ENCODE measurements at regions not wholly inside any gene's neighbourhood (a gene's known extent, or its start where the extent isn't known, plus 50 kb on each side); places are given as distances from the start of the nearest gene placed in this dataset.

DNA sequence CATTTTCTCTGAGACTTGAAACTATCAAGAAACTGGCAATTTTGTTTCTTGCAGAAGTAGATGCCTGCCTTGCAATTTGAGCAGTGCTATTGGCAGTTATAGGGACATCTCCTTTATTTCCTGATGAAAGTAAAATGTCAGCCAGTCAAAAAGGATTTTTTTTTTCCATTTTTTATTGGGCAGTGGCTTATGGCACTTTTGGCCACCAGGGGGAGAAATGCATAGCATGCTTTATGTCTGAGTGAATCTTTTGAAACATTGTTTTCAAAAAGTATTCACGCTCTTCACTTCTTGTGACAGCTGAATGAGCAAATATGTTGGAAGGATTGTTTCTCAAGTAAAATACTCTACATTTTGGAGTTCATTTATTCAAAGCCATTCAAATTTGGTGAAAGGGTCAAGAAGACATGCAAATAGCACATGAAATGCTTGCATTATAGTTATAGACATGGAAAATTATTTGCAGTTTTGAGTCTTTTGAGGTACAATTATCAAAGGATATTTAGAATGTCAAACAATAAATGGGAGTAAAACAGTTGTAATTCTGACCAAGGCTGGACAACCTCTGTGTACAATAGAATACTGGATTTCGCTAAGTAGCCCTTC lies 491.0 kb downstream of the CDH2 start:
- H3K27me3 Mint-ChIP-seq (ENCODE audit: insufficient read depth, low read depth), result no peaks in the 10 kb centered on the region
- Histone ChIP-seq H3K36me3 (peaks cover 19% of the 10 kb centered on the region), H3K27me3 (no peaks in the 10 kb centered on the region), H3K9ac (no peak overlapping the region), H3K4me3 (no peak overlapping the region), H3K79me2 (ENCODE audit: low read depth) (no peaks in the 10 kb centered on the region), H3K9me3 (ENCODE audit: low read depth) (peaks cover 30% of the 10 kb centered on the region), H3K4me2 (no peak overlapping the region), H3K27ac (no peak overlapping the region), H4K20me1 (ENCODE audit: low read depth) (no peaks in the 10 kb centered on the region), H3F3A (ENCODE audit: low read depth) (peaks cover 6% of the 10 kb centered on the region), H2AFZ (replicated peaks) (no peak overlapping the region), H3K4me1 (peaks cover 12% of the 10 kb centered on the region)
- H3K4me1 Mint-ChIP-seq, result peaks cover 9% of the 10 kb centered on the region
- no peak overlapping the region for H3K4me3 Mint-ChIP-seq
- H3K27ac Mint-ChIP-seq, result no peak overlapping the region
- H3K9me3 Mint-ChIP-seq, result peaks cover 24% of the 10 kb centered on the region
- TF ChIP-seq EZH2phosphoT487 (IDR thresholded peaks at IDR 0.05) (no peak), EZH2 (IDR thresholded peaks at IDR 0.05) (no peak)
- TF ChIP-seq, protein P1, sequence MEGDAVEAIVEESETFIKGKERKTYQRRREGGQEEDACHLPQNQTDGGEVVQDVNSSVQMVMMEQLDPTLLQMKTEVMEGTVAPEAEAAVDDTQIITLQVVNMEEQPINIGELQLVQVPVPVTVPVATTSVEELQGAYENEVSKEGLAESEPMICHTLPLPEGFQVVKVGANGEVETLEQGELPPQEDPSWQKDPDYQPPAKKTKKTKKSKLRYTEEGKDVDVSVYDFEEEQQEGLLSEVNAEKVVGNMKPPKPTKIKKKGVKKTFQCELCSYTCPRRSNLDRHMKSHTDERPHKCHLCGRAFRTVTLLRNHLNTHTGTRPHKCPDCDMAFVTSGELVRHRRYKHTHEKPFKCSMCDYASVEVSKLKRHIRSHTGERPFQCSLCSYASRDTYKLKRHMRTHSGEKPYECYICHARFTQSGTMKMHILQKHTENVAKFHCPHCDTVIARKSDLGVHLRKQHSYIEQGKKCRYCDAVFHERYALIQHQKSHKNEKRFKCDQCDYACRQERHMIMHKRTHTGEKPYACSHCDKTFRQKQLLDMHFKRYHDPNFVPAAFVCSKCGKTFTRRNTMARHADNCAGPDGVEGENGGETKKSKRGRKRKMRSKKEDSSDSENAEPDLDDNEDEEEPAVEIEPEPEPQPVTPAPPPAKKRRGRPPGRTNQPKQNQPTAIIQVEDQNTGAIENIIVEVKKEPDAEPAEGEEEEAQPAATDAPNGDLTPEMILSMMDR (IDR thresholded peaks at IDR 0.05), result peak; percentile 72
- peaks cover 8% of the 10 kb centered on the region for H3K36me3 Mint-ChIP-seq
- peak; percentile 47 for DNase-seq (ENCODE audit: low spot score)

DNA sequence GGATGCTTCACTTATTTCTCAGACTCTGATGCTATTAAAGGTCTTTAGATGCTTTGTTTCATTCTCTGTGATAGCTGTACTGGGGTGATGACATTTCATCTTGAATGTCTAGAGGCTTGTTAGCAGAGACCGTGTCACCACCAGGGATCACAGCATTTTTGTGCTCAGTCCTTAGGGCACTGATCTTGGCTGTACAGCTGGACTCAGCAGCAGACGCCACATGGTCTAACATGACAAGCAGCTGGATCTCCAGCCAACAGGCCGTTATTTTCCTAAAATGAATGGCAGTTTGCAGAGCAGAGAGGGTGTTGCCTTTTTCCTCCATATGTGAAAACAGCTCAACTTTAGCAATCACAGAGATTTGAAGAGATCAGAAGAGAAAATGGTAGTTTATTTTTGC lies 491.8 kb downstream of the CDH2 start:
- Histone ChIP-seq H3K4me3 (no peak overlapping the region), H3F3A (ENCODE audit: low read depth) (peaks cover 6% of the 10 kb centered on the region), H3K27me3 (no peaks in the 10 kb centered on the region), H2AFZ (replicated peaks) (peak overlapping the region; percentile 46), H3K79me2 (ENCODE audit: low read depth) (no peaks in the 10 kb centered on the region), H3K9ac (no peak overlapping the region), H3K4me1 (peaks cover 17% of the 10 kb centered on the region), H4K20me1 (ENCODE audit: low read depth) (no peaks in the 10 kb centered on the region), H3K4me2 (no peak overlapping the region), H3K9me3 (ENCODE audit: low read depth) (peaks cover 30% of the 10 kb centered on the region), H3K36me3 (peaks cover 19% of the 10 kb centered on the region), H3K27ac (no peak overlapping the region)
- no peak overlapping the region for H3K4me3 Mint-ChIP-seq
- no peak for DNase-seq (ENCODE audit: low spot score)
- peaks cover 8% of the 10 kb centered on the region for H3K36me3 Mint-ChIP-seq
- H3K9me3 Mint-ChIP-seq, result peaks cover 22% of the 10 kb centered on the region
- peaks cover 9% of the 10 kb centered on the region for H3K4me1 Mint-ChIP-seq
- TF ChIP-seq, protein P1 (IDR thresholded peaks at IDR 0.05), result no peak
- TF ChIP-seq EZH2 (IDR thresholded peaks at IDR 0.05), result no peak
- TF ChIP-seq EZH2phosphoT487 (IDR thresholded peaks at IDR 0.05), result no peak
- no peaks in the 10 kb centered on the region for H3K27me3 Mint-ChIP-seq (ENCODE audit: insufficient read depth, low read depth)
- peak overlapping the region; percentile 55 for H3K27ac Mint-ChIP-seq

DNA sequence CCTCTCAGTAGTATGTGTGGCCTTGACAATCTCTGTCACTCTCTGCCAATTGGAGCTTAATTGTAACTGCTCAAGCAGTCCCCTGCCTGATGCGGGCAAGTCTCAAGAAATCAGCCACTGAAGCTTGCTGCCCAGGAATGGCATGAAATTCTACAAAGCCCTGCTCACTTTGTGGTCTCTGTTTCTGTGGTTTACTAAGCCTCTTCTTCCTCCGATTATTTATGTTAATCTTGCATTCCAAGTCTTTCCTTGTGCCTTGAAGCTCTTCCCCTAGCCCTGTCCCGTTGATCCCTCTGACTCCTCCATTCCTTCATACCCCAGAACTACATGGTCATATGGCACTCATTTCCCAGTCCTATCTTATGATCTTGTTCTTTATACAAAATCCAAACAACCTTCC lies 489.3 kb upstream of the CHST9 start:
- TF ChIP-seq EZH2phosphoT487 (IDR thresholded peaks at IDR 0.05) (no peak), EZH2 (IDR thresholded peaks at IDR 0.05) (no peak)
- TF ChIP-seq, protein P1 (IDR thresholded peaks at IDR 0.05), result no peak
- H3K4me3 Mint-ChIP-seq, result no peak overlapping the region
- H3K36me3 ChIP-seq, result no peaks in the 10 kb centered on the region
- no peaks in the 10 kb centered on the region for H3K79me2 ChIP-seq (ENCODE audit: low read depth)
- no peaks in the 10 kb centered on the region for H3K9me3 ChIP-seq (ENCODE audit: low read depth)
- peaks cover 20% of the 10 kb centered on the region for H3K9me3 Mint-ChIP-seq
- no peak overlapping the region for H3K9ac ChIP-seq
- H3K4me2 ChIP-seq, result no peak overlapping the region
- peaks cover 2% of the 10 kb centered on the region for H3K4me1 Mint-ChIP-seq
- peak overlapping the region; percentile 32 for H3K27ac Mint-ChIP-seq
- H3K36me3 Mint-ChIP-seq, result peaks cover 14% of the 10 kb centered on the region
- no peak overlapping the region for H3K4me3 ChIP-seq
- H4K20me1 ChIP-seq (ENCODE audit: low read depth), result no peaks in the 10 kb centered on the region
- no peaks in the 10 kb centered on the region for H3F3A ChIP-seq (ENCODE audit: low read depth)
- no peak overlapping the region for H2AFZ ChIP-seq (replicated peaks)
- H3K27ac ChIP-seq, result no peak overlapping the region
- no peak for DNase-seq (ENCODE audit: low spot score)
- no peaks in the 10 kb centered on the region for H3K4me1 ChIP-seq
- peaks cover 2% of the 10 kb centered on the region for H3K27me3 Mint-ChIP-seq (ENCODE audit: insufficient read depth, low read depth)
- no peaks in the 10 kb centered on the region for H3K27me3 ChIP-seq
